ENCODE measurements at regions not wholly inside any gene's neighbourhood (a gene's known extent, or its start where the extent isn't known, plus 50 kb on each side); places are given as distances from the start of the nearest gene placed in this dataset.
"Not testable (repeated sequence)": the region's sequence is repeated elsewhere in the genome, so short reads cannot be mapped to it uniquely, and the experiment has no call there.

DNA sequence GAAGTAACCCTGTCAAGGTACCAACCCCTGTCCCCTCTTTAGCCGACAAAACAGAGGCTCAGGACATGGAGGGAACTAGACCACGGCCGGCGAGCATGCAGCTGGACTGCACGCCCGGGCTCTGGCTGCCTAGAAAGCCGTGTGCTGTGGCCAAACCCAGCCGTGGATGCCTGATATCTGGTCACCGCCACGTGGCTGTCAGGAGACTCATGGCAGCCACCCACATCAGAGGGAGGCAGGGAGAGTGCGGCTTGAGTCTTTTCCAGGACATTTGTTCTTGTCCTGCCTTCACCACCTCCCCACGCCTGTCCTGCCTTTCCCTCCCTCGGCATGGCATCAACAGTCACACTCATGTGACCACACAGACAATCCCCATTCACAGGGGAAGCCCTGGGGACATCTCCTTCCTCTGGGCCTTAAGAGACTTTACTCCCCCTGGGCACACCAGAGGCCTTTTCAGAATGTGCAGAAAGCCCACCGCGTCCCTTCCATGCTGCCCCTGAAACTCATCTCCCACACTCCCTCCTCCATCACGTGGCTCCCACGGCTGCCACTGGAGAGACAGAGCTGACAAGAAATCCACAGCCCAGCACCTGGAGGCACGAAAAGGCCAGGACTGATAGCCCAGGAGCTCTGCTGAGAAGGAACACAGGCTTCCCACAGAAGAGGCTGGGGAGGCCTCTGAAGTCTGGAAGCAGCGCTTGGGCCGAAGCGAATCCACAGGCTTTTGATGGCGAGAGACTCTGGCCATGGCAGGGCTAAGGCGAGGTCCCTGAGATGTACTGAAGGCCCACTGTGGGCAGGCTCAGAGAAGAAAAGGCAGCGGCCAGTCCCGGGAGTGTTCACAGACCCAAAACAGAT is 71.2 kb upstream of the IQSEC1 start:
- H3K36me3 ChIP-seq (ENCODE audit: insufficient read depth, low read length), result no peaks in the 10 kb centered on the region
- H3K27ac ChIP-seq (ENCODE audit: low read depth, low read length), result no peak overlapping the region
- WGBS, result 90% methylated on average over 25 of the region's 25 CpGs
- H3K4me3 ChIP-seq (ENCODE audit: low read length), result no peak overlapping the region
- H3K9ac ChIP-seq (ENCODE audit: low read depth, low read length), result no peak overlapping the region
- no peaks in the 10 kb centered on the region for H3K4me1 ChIP-seq (ENCODE audit: insufficient read depth, low read length)
- no peaks in the 10 kb centered on the region for H3K27me3 ChIP-seq (ENCODE audit: insufficient read depth, low read length)
- no peaks in the 10 kb centered on the region for H3K9me3 ChIP-seq (ENCODE audit: insufficient read depth, low read depth, low read length)

DNA sequence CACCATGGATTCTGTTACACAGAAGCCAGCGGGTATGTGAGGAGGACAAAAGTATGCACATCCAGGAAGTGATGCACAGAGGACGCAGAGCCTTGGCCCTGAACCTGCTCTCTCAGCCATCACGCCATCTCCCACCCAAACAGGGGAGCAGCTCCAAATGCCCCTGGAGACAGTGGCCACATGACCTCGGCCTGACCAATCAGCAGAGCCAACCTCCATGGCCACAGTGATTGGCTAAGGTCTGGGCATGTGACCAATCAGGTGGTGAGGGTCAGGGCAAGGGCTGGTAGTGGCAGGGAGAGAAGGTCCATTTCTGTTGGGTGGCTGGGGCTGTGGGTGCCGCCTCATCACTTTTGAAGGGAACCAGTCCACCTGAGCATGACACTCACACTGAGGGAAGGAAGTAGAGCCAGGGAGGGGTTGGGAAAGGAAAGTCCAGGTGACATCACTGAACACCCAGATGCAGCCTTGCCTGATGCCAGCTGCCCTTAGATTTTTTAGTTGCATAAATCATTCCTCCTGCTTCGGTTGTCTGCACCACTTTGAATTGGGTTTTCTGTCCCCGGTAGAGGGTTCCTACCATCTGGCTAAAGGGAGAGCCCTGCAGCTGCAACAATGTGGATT is 70.3 kb upstream of the IQSEC1 start:
- no peaks in the 10 kb centered on the region for H3K4me1 ChIP-seq (ENCODE audit: insufficient read depth, low read length)
- H3K27ac ChIP-seq (ENCODE audit: low read depth, low read length), result no peak overlapping the region
- H3K27me3 ChIP-seq (ENCODE audit: insufficient read depth, low read length), result no peaks in the 10 kb centered on the region
- no peak overlapping the region for H3K4me3 ChIP-seq (ENCODE audit: low read length)
- H3K36me3 ChIP-seq (ENCODE audit: insufficient read depth, low read length), result no peaks in the 10 kb centered on the region
- 97% methylated on average over 7 of the region's 7 CpGs for WGBS
- H3K9ac ChIP-seq (ENCODE audit: low read depth, low read length), result no peak overlapping the region
- H3K9me3 ChIP-seq (ENCODE audit: insufficient read depth, low read depth, low read length), result no peaks in the 10 kb centered on the region

DNA sequence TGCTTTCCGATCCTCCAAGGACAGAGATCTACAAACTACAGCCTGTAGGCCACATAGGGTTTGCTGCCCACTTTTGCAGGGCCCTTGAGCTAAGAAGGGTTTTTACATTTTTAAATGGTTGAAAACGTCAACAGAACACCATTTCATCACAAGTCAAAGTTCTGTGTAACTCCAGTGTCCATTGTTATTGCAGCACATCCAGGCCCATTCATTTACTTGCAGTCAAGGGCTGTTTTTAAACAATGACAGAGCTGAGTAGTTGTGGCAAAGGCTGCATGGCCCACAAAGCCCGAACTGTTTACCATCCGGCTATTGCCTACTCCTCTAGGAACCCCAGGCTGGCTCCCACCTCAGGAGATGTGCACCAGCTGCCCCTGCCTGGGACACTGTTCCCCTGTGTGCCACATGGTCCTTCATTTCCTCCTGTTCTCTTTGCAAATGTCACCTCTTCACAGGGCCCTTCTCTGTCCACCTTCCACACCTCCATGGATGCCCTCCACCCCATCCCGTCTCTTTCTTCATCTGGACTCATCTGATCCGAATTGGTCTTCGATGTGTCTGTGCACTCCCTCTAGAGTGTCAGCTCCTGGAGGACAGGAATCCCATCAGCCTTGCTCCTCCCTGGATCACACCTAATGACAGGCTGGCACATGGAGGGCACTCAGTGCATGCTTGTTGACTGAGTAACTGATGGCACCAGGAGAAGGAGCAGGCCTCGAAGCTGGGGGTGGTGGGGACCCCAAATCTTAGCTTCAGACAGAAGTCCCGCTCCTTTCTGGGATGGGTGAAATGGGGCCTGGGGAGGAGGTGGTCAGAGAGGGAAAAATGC is 69.5 kb upstream of the IQSEC1 start:
- Histone ChIP-seq H3K9ac (ENCODE audit: low read depth, low read length) (no peak overlapping the region), H3K36me3 (ENCODE audit: insufficient read depth, low read length) (no peaks in the 10 kb centered on the region), H3K27me3 (ENCODE audit: insufficient read depth, low read length) (no peaks in the 10 kb centered on the region), H3K4me1 (ENCODE audit: insufficient read depth, low read length) (no peaks in the 10 kb centered on the region), H3K4me3 (ENCODE audit: low read length) (no peak overlapping the region), H3K27ac (ENCODE audit: low read depth, low read length) (no peak overlapping the region), H3K9me3 (ENCODE audit: insufficient read depth, low read depth, low read length) (no peaks in the 10 kb centered on the region)
- WGBS, result 82% methylated on average over 9 of the region's 9 CpGs

DNA sequence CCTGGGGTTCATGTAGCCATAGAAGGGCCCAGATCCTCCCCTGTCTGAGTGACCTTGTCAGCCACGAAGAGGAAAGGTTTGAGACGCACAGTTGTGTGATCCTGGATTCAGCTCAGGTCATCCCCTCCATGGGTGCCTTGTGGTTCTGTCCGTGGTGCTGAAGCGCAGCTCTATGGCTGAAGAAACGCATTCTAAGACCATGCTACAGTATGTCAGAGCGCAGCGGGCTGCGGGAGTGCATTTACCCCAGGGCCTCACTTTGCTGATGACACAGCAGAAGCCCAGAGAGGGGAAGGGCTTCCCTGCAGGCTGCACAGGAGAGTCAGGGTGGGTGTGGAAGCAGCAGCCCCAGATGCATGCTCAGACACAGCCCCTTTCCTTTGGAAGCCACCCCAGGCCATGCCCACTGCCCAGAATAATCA is 68.8 kb upstream of the IQSEC1 start:
- H3K4me1 ChIP-seq (ENCODE audit: insufficient read depth, low read length), result no peaks in the 10 kb centered on the region
- no peak overlapping the region for H3K9ac ChIP-seq (ENCODE audit: low read depth, low read length)
- H3K27ac ChIP-seq (ENCODE audit: low read depth, low read length), result no peak overlapping the region
- no peak overlapping the region for H3K4me3 ChIP-seq (ENCODE audit: low read length)
- H3K27me3 ChIP-seq (ENCODE audit: insufficient read depth, low read length), result no peaks in the 10 kb centered on the region
- 28% methylated on average over 8 of the region's 8 CpGs for WGBS
- no peaks in the 10 kb centered on the region for H3K9me3 ChIP-seq (ENCODE audit: insufficient read depth, low read depth, low read length)
- no peaks in the 10 kb centered on the region for H3K36me3 ChIP-seq (ENCODE audit: insufficient read depth, low read length)

DNA sequence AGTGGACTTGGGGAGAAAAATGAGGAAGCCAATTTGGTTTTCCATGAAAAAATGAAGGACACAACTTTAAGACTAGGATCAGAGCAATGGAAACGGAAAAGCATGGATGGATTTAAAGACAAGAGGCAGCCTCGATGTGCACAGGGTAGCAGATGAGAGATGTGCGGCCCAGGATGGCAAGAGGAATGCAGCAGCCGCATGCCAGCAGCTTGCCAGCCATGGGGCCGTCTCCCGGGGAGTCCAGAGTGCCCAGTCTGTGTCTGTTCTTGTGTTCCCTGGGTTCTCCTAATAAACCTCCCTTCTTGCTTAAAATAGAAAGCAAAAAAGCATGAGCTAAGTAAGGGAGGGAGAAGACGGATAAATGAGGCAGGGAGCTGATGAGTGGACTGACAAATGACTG is 68.0 kb upstream of the IQSEC1 start:
- Histone ChIP-seq H3K36me3 (ENCODE audit: insufficient read depth, low read length) (no peaks in the 10 kb centered on the region), H3K27me3 (ENCODE audit: insufficient read depth, low read length) (no peaks in the 10 kb centered on the region), H3K4me3 (ENCODE audit: low read length) (no peak overlapping the region), H3K9me3 (ENCODE audit: insufficient read depth, low read depth, low read length) (no peaks in the 10 kb centered on the region), H3K27ac (ENCODE audit: low read depth, low read length) (no peak overlapping the region), H3K4me1 (ENCODE audit: insufficient read depth, low read length) (no peaks in the 10 kb centered on the region), H3K9ac (ENCODE audit: low read depth, low read length) (no peak overlapping the region)
- 92% methylated on average over 7 of the region's 7 CpGs for WGBS

DNA sequence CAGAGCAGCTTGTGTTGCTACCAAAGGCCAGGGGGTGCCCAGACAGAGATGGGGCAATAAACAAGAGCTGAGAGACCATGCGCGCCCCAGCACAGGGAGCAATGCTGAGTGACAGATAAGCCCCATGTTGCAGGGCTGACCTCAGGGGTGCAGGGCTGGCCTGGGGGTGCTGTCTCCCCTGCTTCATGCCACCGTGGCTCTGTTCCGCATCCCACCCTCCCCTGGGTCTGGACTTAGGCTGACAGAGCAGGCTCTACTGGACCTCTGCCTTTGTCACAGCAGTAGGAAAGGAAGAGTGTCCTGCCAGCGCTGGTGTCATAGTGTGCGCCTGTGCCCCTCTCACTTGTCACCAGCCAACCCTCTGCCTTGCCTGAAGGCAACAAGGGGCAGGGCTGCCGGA is 67.4 kb upstream of the IQSEC1 start:
- no peaks in the 10 kb centered on the region for H3K36me3 ChIP-seq (ENCODE audit: insufficient read depth, low read length)
- H3K4me1 ChIP-seq (ENCODE audit: insufficient read depth, low read length), result no peaks in the 10 kb centered on the region
- no peaks in the 10 kb centered on the region for H3K27me3 ChIP-seq (ENCODE audit: insufficient read depth, low read length)
- no peak overlapping the region for H3K27ac ChIP-seq (ENCODE audit: low read depth, low read length)
- no peak overlapping the region for H3K9ac ChIP-seq (ENCODE audit: low read depth, low read length)
- no peak overlapping the region for H3K4me3 ChIP-seq (ENCODE audit: low read length)
- 95% methylated on average over 7 of the region's 7 CpGs for WGBS
- no peaks in the 10 kb centered on the region for H3K9me3 ChIP-seq (ENCODE audit: insufficient read depth, low read depth, low read length)

DNA sequence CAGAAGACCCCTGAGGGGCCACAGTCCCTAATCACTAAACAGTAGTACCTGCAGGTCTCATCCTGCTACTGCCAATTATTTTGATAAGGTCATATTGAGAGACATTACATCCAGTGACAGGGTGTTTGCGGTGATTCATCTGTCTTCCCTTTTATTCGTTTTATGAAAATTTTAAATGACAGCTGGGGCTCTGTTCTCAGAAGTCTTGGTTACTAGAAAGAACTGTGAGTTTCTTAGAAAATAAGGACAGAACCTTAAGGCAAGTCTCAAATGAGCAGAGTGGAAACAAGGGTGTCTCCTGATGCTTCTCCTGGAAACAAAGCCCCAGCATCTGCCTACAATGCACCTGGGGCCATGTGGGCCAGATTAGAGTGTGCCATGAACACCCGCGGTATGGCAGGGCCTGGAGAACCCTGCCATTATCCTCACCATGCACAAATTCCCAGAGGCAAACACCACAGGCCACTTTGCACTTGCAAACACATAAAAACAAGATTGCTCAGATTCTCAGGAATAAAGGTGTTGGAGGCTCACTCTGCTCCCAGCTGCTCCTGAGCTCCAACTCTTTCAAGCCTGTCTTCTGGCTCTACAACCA is 66.3 kb upstream of the IQSEC1 start:
- H3K27ac ChIP-seq (ENCODE audit: low read depth, low read length), result no peak overlapping the region
- H3K4me3 ChIP-seq (ENCODE audit: low read length), result no peak overlapping the region
- H3K36me3 ChIP-seq (ENCODE audit: insufficient read depth, low read length), result no peaks in the 10 kb centered on the region
- H3K9ac ChIP-seq (ENCODE audit: low read depth, low read length), result no peak overlapping the region
- no peaks in the 10 kb centered on the region for H3K9me3 ChIP-seq (ENCODE audit: insufficient read depth, low read depth, low read length)
- WGBS, result 93% methylated on average over 4 of the region's 4 CpGs
- H3K27me3 ChIP-seq (ENCODE audit: insufficient read depth, low read length), result no peaks in the 10 kb centered on the region
- H3K4me1 ChIP-seq (ENCODE audit: insufficient read depth, low read length), result no peaks in the 10 kb centered on the region

DNA sequence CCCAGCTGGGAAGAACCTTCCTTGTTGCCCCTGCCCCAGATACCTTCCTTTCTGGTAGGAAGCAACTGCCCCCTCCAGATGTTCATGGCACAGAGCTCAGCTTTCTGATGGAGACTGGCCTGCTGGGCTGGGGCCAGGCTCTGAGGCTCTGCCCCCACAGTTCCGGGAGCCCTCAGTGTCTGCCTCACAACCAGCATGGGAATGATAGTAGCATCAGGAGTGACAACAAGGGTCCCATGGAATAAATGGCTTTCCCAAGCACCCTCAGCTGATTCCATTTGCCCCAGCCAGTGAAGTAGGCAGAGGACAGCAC is 65.6 kb upstream of the IQSEC1 start:
- 86% methylated on average over 1 of the region's 1 CpG for WGBS
- Histone ChIP-seq H3K4me3 (ENCODE audit: low read length) (no peak overlapping the region), H3K4me1 (ENCODE audit: insufficient read depth, low read length) (no peaks in the 10 kb centered on the region), H3K27me3 (ENCODE audit: insufficient read depth, low read length) (no peaks in the 10 kb centered on the region), H3K9ac (ENCODE audit: low read depth, low read length) (no peak overlapping the region), H3K36me3 (ENCODE audit: insufficient read depth, low read length) (no peaks in the 10 kb centered on the region), H3K27ac (ENCODE audit: low read depth, low read length) (no peak overlapping the region), H3K9me3 (ENCODE audit: insufficient read depth, low read depth, low read length) (no peaks in the 10 kb centered on the region)

DNA sequence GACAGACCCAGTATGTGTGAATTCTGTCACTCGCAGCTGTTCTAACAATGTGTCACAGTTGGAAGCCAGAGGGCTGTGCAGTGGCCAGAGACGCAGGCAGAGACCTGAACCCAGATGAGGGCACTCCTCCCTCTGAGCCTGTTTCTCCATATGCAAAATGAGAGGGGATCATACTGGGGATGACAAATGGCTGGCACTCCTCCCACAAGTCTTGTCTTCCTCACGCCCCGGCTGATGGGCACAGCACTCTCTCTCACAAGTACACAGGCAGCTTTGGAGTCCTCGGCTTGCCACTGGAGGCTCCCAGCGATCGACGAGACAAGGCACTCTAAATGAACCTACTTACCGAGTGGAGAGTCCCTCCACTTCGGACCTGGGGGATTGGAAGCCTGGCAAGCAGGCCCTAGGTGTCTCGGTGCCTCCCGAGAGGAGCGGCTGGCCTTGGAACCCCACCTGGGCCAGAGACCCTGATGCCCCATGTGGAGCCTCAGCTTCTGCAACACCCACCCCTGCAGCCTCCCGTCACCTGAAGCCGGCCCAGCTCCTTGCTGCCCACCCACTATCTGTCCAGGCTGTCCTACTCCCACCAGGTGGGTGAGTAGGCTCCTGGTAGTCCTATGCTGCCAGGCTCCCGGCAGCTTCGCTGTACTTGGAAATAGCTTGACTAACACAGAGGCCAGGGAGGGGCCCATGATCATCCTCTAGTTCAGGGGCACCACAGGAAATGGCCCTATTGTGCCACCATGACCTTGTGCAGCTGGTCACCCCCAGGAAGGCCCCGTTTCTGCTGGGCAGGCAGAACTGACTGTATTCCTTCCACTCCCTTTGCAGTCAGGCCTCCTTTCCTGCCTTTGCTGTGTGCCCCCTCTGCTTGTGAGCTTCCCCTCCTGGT is 65.0 kb upstream of the IQSEC1 start:
- no peak overlapping the region for H3K9ac ChIP-seq (ENCODE audit: low read depth, low read length)
- 82% methylated on average over 18 of the region's 18 CpGs for WGBS
- no peaks in the 10 kb centered on the region for H3K9me3 ChIP-seq (ENCODE audit: insufficient read depth, low read depth, low read length)
- H3K4me3 ChIP-seq (ENCODE audit: low read length), result no peak overlapping the region
- H3K27me3 ChIP-seq (ENCODE audit: insufficient read depth, low read length), result no peaks in the 10 kb centered on the region
- no peaks in the 10 kb centered on the region for H3K36me3 ChIP-seq (ENCODE audit: insufficient read depth, low read length)
- H3K27ac ChIP-seq (ENCODE audit: low read depth, low read length), result no peak overlapping the region
- H3K4me1 ChIP-seq (ENCODE audit: insufficient read depth, low read length), result no peaks in the 10 kb centered on the region

DNA sequence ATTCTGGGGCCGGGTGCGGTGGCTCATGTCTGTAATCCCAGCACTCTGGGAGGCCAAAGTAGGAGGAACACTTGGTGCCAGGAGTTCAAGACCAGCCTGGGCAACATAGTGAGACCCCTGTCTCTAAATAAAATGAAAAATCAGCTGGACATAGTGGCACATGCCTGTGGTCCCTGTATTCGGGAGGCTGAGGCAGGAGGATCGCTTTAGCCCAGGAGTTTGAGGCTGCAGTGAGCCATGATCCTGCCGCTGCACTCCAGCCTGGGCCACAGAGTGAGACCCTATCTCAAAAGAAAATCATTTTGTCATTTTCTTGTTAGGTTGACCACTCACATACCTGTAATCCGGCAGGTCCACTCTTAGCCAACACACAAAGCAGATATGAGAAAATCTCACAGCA is 63.6 kb upstream of the IQSEC1 start:
- WGBS, result 96% methylated on average over 6 of the region's 6 CpGs
- H3K9ac ChIP-seq (ENCODE audit: low read depth, low read length); H3K27ac ChIP-seq (ENCODE audit: low read depth, low read length); H3K36me3 ChIP-seq (ENCODE audit: insufficient read depth, low read length); H3K9me3 ChIP-seq (ENCODE audit: insufficient read depth, low read depth, low read length); H3K27me3 ChIP-seq (ENCODE audit: insufficient read depth, low read length); H3K4me1 ChIP-seq (ENCODE audit: insufficient read depth, low read length); H3K4me3 ChIP-seq (ENCODE audit: low read length): not testable (repeated sequence)
